ENCODE measurements at regions not wholly inside any gene's neighbourhood (a gene's known extent, or its start where the extent isn't known, plus 50 kb on each side); places are given as distances from the start of the nearest gene placed in this dataset.
"Not testable (repeated sequence)": the region's sequence is repeated elsewhere in the genome, so short reads cannot be mapped to it uniquely, and the experiment has no call there.

DNA sequence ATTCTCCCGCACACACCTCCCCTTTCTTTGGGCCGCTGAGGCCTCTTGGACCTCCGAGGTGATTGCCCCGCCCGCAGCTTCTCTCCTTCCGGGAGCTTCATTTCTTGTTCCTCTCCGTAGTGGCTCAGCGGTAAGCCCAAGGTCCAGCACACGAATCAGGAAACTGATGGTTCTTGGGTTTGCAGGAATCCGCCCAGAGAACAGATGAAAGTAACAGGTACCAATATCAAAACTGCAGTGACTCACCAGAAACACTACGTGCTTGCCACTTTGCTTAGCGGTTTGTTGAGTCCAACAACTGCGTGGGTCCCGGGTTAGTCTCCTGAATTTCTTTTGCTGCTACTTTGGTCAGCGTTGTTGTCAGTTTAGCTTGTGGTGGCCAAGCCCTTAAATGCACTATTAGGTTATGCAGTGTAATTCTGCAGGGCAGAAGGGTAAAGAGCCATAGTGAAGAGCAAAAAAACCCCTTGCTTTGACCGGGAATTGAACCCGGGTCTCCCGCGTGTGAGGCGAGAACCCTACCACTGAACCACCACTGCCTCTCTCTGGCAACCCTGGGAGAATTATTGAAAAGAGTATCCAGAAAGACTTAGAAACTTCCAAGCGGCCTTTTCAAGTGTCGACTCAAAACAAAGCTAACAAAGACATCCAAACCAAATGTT is 74.2 kb upstream of the FCGR1A start:
- not testable (repeated sequence) for H3K27ac ChIP-seq (ENCODE audit: low read length); H3K4me1 ChIP-seq (ENCODE audit: insufficient read depth, low read length); H3K36me3 ChIP-seq (ENCODE audit: insufficient read depth, low read depth, low read length); H3K27me3 ChIP-seq (ENCODE audit: insufficient read depth, low read length); H3K4me3 ChIP-seq (ENCODE audit: low read length); H3K9ac ChIP-seq (ENCODE audit: low read depth, low read length); H3K9me3 ChIP-seq (ENCODE audit: insufficient read depth, low read depth, low read length)

DNA sequence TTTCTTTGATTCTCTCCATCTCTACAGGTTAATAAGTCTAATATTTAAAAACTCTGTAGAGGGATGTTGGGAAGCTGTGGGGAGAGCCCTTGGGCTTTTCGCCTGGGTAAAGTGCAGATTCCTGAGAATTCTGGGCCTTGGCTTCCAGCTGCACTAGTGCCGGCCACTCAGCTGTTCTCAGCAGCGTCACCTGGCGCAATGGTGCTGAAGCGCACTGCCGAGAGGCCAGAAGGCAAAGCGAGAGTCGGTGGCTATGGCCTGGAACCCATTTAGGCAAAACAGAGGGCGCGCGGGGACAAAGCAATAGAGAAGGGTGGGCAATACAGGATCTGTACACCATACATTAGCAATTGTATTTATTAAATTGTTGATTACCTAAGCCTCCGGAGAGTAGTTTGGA is 70.8 kb upstream of the FCGR1A start:
- H3K9me3 ChIP-seq (ENCODE audit: insufficient read depth, low read depth, low read length); H3K36me3 ChIP-seq (ENCODE audit: insufficient read depth, low read depth, low read length); H3K27ac ChIP-seq (ENCODE audit: low read length); H3K4me1 ChIP-seq (ENCODE audit: insufficient read depth, low read length); H3K27me3 ChIP-seq (ENCODE audit: insufficient read depth, low read length); H3K9ac ChIP-seq (ENCODE audit: low read depth, low read length): not testable (repeated sequence)
- H3K4me3 ChIP-seq (ENCODE audit: low read length): peak overlapping the region; percentile 58; the same call in 1 of the 2 replicates

DNA sequence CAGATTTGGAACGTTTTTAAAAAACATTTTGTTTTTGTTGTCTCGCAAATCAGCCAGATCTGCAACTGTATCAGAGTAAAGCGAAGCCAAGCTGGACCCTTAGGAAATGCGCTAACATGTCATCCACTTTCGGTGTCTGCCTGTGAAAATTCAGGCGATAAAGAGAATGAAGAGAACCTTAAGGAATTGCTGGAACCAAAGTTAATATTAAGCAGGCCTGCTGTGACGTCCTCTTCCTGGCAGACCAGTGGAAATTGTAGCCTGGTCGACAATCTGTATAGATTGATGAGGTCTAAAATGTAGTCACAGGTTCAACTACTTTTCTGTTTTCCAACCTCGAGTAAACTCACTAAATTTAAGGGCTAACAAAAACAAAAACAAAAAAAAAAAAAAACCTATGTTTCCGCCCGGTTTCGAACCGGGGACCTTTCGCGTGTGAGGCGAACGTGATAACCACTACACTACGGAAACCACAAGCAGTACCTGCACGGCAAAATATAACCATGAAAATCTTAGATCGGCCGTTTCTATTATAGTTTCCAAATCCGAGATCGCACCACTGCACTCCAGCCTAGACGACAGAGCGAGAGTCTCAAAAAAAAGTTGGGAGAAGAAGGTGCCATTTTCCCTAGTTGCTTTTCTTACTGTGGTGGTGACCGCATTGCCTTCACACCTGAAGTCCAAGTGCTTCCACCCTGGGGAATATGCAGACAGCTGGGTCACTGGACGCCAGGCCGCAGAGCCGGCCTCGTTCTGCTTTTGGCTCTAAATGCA is 70.2 kb upstream of the FCGR1A start:
- not testable (repeated sequence) for H3K27ac ChIP-seq (ENCODE audit: low read length); H3K36me3 ChIP-seq (ENCODE audit: insufficient read depth, low read depth, low read length); H3K9me3 ChIP-seq (ENCODE audit: insufficient read depth, low read depth, low read length); H3K27me3 ChIP-seq (ENCODE audit: insufficient read depth, low read length); H3K4me1 ChIP-seq (ENCODE audit: insufficient read depth, low read length)
- H3K4me3 ChIP-seq (ENCODE audit: low read length): peak overlapping the region; percentile 69; the same call in 1 of the 2 replicates
- peak overlapping the region; percentile 39; the same call in 1 of the 2 replicates for H3K9ac ChIP-seq (ENCODE audit: low read depth, low read length)

DNA sequence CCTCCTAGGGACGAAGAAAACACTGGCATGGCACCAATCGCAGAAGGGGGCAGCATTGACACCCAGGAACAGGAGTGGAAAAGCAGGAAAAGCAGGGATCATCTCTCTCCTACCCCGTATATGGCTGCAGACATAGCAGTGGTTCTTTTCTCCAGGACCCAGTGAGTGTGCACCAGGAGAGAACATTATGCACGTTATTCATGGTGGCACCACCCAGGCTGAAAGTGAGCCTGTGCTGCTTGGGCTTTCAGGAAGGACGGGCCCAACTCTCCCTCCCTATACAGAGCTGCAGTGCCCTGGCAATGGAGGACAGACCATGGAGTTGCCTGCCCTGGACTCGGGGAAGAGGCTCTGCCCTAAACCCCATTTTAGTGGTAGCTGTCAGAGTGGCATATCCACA is 69.0 kb upstream of the FCGR1A start:
- H3K9ac ChIP-seq (ENCODE audit: low read depth, low read length); H3K27me3 ChIP-seq (ENCODE audit: insufficient read depth, low read length); H3K4me1 ChIP-seq (ENCODE audit: insufficient read depth, low read length); H3K27ac ChIP-seq (ENCODE audit: low read length); H3K9me3 ChIP-seq (ENCODE audit: insufficient read depth, low read depth, low read length); H3K36me3 ChIP-seq (ENCODE audit: insufficient read depth, low read depth, low read length): not testable (repeated sequence)
- H3K4me3 ChIP-seq (ENCODE audit: low read length): peak overlapping the region; percentile 69; the same call in 1 of the 2 replicates

DNA sequence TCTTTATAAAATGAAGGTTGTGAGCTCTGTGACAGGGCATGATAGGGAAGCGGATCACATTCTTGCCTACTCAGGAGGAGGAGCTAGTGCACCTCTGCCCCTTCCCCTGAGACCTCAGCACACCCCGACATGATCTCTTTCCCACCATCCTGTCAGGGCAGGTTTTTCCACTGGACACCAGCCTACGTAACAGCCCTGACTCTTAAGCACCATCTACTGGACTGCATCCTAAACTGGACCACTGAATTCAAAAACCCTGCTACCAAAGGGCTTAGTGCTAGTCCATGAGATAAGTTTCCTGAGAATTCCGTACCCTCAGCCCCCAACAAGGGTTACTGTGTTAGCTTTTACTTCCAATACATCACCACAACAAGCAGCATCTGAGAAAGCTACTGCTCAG is 68.5 kb upstream of the FCGR1A start:
- H3K9ac ChIP-seq (ENCODE audit: low read depth, low read length); H3K4me1 ChIP-seq (ENCODE audit: insufficient read depth, low read length); H3K4me3 ChIP-seq (ENCODE audit: low read length); H3K36me3 ChIP-seq (ENCODE audit: insufficient read depth, low read depth, low read length); H3K27me3 ChIP-seq (ENCODE audit: insufficient read depth, low read length); H3K9me3 ChIP-seq (ENCODE audit: insufficient read depth, low read depth, low read length); H3K27ac ChIP-seq (ENCODE audit: low read length): not testable (repeated sequence)

DNA sequence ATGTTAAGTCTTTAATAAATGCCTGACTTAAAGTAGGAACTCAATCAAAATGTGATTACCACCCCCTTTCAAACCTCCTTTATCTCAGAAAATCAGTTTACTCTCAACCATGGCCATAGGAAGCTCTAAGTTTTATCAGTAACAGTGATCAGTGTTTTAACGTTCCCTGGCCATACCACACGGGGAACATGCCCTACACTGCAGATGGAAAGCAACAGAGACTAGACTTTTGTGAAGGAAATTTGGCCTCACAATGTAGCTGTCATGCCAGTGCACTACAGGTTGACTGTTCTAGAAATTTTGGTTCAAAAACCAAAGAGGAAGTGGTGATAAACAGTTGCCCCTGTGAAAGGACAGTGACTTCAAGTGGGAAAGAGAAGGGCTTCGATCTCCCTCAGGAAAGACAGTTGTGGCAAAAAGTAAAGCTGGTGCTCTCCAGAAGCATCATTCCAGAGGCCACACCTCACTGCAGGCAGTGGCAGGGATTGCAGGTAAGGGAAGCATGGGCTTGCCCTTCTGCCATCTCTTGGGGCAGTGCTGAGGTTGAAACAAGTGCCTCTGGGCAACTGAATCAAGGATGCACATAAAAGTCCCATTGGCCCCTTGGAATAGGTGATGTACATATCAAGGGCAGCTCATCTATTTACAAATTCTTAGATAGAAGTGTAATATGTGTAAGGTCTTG is 57.7 kb upstream of the FCGR1A start:
- H3K27me3 ChIP-seq (ENCODE audit: insufficient read depth, low read length); H3K9me3 ChIP-seq (ENCODE audit: insufficient read depth, low read depth, low read length); H3K36me3 ChIP-seq (ENCODE audit: insufficient read depth, low read depth, low read length); H3K4me1 ChIP-seq (ENCODE audit: insufficient read depth, low read length); H3K27ac ChIP-seq (ENCODE audit: low read length); H3K9ac ChIP-seq (ENCODE audit: low read depth, low read length); H3K4me3 ChIP-seq (ENCODE audit: low read length): not testable (repeated sequence)

DNA sequence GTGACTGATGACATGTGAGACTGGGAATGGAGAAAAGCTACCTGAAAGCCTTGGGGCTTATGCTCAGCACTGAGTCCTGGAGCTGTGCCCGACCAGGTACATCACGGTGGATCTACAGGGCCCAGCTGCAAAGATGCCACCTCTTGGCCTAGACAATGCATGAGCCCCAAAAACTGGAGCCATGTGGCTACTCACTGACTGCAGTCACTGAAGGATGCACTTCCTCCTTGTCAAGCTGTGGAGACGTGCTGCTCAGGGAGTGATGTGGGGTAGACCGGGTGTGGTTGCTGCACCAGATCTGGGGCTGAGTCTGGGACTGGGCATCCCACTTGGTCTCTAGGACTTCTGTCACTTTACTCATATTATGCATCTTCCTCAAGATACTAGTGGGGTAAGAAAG is 55.8 kb upstream of the FCGR1A start:
- not testable (repeated sequence) for H3K9ac ChIP-seq (ENCODE audit: low read depth, low read length); H3K27me3 ChIP-seq (ENCODE audit: insufficient read depth, low read length); H3K36me3 ChIP-seq (ENCODE audit: insufficient read depth, low read depth, low read length); H3K27ac ChIP-seq (ENCODE audit: low read length); H3K9me3 ChIP-seq (ENCODE audit: insufficient read depth, low read depth, low read length); H3K4me1 ChIP-seq (ENCODE audit: insufficient read depth, low read length); H3K4me3 ChIP-seq (ENCODE audit: low read length)

DNA sequence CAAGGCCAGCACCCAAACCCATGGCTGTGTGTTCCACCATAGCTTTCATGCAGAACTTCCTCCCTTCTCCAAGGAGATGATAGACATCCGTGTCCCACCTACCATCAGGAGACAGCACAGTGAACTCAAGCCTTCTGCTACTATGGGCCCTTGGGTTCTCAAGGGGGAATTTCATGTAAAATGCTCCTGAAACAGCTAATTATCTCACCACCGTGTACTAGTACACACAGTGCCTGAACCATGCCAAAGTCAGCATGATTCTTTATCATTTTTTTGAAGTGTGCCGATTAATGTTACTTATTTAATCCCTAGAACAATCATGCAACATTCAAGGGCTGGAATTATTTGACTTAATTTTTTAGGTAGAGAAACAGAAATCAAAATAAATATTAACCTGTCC is 53.9 kb upstream of the FCGR1A start:
- H3K4me1 ChIP-seq (ENCODE audit: insufficient read depth, low read length); H3K36me3 ChIP-seq (ENCODE audit: insufficient read depth, low read depth, low read length); H3K9me3 ChIP-seq (ENCODE audit: insufficient read depth, low read depth, low read length); H3K27me3 ChIP-seq (ENCODE audit: insufficient read depth, low read length); H3K4me3 ChIP-seq (ENCODE audit: low read length); H3K27ac ChIP-seq (ENCODE audit: low read length); H3K9ac ChIP-seq (ENCODE audit: low read depth, low read length): not testable (repeated sequence)

Measured in iPS-20b (cell line).